Stimulated activated CD8-positive, alpha-beta memory T cell treated with anti-CD3 and anti-CD28 coated beads, Interleukin-4, amount 100 ng/mL, for 24 hours (primary cell): ENCODE measurements at regions not wholly inside any gene's neighbourhood (a gene's known extent, or its start where the extent isn't known, plus 50 kb on each side); places are given as distances from the start of the nearest gene placed in this dataset.

Experiments used
- DNase-seq: peaks from one replicate; pipeline ENCODE4 v3.0.0-alpha.2; 2020; ENCODE audit warnings: low read depth

DNA sequence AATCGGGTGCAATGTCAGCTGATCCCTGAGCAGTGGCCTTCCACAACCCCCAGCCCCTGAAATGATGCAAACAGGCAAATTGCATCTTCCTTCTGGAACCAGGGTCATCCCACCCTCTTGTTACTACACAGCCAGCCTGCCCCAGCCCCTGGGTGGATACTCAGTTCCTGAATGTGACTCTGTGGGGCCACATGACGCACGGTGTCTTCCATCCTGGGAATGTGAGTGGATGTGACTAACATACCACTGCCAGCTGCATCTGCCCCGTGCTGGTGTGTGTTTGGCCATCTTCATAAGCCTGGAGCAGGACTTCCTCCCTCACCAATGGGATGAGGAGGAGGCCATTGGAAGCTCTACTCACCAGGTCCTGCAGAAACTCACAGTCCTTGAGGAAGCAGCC lies 257.9 kb upstream of the ADAMTS16 start:
- DNase-seq, result no peak

DNA sequence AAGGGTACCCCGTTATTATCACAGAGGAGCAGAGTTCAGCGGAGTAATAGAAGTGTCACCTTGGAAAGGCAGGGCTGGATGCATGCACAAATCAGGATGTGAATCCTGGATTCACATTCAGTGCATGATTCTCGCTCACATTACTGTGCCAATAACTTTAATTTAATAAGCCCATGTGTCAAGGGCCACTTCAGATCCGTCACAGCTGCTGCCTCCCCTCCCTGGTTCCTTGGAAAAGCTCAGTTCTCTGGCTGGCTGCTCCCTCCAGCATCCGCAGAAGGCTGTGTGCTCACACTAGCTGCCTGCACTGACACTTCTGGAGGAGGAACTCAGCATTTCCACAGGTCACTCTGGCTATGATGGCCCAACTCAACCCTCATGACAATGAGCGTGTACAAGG lies 256.8 kb upstream of the ADAMTS16 start:
- DNase-seq, result no peak

DNA sequence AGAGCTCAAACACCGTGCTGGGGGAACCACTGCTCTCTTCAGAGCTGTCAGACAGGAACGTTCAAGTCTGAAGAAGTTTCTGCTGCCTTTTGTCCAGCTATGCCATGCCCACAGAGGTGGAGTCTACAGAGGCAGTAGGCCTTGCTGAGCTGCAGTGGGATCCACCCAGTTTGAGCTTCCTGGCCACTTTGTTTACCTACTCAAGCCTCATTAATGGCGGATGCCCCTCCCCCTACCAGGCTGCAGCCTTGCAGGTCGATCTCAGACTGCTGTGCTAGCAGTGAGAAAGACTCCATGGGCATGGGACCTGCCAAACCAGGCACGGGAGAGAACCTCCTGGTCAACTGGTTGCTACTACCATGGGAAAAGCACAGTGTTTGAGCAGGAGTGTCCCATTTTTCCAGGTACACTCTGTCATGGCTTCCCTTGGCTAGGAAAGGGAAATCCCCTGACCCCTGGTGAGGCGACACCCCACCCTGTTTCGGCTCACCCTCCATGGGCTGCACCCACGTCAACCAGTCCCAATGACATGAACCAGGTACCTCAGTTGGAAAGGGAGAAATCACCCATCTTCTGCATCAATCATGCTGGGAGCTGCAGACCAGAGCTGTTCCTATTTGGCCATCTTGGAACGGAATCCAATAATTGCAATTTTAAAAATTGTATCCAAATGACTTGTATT lies 246.9 kb upstream of the ADAMTS16 start:
- no peak for DNase-seq

DNA sequence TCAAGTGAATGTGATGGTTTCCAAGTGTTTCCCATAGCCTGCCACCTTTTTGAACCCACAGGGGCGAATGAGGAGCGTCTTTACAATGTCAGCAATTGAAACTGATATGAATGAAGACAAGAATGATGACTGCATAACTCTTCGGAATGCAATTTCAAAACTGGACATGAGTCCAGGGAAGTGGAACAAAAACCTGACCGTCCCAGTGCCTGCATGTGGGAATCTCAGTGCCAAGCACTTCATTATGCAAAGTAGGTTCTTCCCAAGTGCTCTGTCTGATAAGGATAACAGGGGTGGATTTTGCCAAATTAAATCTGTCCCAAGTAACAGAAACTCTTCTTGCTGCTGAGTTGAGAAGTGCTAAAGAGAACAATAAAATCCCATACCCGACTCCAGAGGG lies 243.8 kb upstream of the ADAMTS16 start:
- DNase-seq, result no peak

DNA sequence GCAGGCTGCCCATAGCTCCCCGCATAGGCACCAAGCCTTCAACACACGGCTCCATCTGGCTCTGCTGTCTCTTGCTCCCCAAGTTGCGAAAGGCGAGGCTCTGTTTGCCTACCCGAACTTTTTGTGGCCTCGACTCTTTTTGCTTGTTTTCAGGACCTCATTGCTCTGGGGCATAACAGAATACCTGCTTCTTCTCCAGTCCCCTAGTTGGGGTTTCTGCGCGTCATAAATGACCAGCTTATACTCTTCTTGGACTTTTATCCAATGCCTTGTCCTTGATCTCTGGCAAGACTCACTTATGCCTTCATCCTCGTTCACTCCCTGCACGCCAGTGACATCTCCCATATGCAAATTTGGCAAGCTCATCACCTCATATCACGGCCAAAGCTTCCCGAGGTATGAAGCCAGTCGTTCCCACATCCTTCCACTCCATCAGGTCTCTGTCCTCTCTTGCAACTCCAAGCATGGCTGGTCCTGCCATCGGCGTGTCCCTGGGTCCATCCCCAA lies 238.8 kb upstream of the ADAMTS16 start:
- no peak for DNase-seq

DNA sequence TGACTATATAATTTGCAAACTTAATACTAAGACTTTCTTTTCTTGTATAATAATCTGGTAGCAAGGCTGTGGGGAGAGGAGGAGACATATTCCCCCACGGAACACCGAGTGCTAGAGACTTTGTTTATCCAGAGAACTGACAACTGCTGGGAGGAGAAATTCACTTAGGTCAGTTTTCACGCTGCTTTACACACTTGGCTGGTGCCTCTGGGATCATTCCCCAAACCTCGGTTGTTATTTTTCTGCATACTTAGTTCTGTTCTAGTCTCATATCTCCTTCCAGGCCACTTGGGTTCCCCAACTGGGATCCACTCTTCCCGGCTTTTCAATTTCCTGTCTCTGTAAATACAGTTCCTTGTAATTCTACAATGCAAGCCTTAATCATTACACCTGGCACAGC lies 238.2 kb upstream of the ADAMTS16 start:
- DNase-seq, result no peak

DNA sequence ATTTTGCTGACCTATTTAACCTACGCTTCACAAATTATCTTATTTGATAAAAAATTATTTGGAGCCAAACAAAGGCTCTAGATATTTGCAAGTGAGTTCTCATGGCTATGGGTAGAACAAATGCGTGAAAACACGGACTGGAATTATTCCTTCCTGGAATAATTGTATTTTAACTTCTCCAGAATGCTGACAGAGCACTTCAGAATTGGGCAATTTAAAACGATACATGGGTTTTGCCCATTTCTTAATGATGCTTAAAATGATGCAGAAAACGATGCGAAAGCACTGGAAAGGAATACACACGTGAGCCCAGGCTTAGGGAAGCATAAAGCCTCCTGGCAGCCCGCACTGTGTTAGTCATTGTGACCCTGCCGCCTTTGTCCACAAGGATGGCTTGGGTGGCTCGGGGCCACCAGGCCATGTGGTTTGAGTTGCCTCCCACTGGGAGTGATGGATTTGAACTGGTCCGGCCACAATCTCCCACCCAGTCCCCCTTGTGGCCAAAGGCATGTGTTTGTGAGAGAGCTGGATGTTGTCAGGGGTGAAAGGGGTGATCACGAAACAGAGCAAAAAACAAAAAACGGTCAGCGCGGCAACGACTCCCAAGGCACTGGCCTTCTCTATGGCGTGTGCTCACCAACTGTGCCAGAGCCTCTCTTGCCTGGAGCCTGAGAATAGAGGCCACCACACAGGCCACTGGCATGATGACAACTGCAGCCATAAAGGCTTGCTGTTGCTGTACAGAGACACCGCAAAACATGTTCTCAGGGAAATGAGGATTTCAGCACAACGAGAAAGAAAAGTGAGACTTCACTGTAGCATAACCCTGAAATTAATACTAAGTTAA lies 234.2 kb upstream of the ADAMTS16 start:
- DNase-seq, result no peak

DNA sequence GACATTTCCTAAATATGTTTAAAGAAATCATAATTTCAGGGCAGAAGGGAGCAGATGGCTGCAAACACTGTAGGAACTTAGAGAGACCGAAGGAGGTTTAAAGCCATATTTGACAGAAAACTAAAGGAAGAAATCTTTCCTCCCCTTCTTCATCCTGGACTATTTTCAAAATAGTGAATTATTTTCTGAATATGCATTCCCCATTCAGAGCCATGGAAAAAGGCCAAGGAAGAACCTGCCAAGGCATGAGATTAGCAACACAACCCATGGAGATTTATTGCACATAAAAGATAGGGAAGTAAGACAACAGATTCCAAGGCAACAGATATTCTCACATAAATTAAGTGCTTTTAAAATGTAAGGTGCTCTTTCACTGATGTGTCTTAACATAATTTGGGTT lies 233.3 kb upstream of the ADAMTS16 start:
- no peak for DNase-seq

DNA sequence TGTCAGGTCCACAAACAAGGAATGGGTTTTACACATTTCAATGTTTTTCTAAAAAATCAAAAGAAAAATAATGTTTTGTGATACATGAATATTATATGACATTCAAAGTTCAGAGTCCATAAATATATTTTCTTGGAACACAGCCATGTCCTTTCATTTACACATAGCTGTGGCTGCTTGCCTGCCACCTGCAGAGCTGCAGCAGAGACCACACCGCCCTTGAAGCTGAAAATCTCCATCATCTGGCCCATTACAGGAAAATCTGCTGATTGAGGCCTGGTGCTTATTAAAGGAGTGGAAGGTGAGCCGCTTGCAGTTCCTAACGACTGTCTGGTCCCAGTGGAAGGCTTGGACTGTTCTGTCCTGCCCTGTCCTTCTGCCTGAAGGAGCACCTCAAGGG lies 232.6 kb upstream of the ADAMTS16 start:
- DNase-seq, result no peak

DNA sequence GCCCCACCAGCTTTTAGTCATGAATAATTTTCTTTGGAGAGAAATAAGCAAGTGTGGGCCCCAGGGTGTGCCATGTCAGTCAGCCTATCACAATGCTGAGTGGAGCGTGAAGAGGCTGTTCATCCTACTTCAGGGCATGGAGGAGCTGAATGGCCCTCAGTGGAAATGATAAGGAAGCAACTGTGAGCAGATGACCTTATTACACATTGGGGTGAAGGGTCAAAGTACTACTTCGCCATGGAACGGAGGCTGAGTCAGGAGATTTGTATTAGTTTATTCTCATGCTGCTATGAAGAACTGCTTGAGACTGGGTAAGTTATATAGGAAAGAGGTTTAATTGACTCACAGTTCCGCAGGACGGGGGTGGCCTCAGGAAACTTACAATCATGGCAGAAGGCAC lies 231.0 kb upstream of the ADAMTS16 start:
- no peak for DNase-seq

DNA sequence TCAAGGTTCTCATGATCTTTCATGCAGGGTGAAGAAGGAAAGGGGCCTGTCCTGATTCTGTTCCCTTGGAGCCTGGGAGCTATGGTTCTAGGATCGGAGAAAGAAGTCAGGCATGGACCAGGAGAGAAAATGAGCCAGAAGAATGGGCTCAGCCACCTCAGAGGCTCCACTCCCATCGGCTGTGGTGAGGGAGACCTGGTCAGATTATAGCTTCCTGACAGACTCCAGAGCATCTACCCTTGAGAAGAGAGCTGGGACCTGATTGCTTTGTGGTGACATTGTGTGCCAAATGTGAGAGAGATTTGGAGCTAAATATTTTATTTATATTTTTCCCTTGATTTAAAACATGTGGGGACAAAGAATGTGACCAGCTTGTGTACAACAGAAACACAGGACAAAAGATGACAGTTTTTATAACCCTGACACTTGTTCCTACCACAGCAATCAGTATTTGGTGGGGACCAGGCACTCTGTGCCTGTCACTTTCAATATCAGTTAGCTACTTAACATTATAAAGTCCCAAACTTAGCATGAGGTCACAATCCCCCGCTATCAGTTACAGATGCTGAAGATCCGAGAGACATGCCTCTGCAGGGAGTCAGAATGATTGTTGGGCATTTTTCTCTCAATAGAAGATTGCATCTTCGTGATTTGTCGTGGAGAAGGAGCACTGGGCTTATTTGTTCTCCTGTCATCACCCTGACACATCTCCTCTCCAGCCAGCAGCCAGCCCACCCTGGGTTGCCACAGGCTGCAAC lies 228.3 kb upstream of the ADAMTS16 start:
- DNase-seq, result no peak

DNA sequence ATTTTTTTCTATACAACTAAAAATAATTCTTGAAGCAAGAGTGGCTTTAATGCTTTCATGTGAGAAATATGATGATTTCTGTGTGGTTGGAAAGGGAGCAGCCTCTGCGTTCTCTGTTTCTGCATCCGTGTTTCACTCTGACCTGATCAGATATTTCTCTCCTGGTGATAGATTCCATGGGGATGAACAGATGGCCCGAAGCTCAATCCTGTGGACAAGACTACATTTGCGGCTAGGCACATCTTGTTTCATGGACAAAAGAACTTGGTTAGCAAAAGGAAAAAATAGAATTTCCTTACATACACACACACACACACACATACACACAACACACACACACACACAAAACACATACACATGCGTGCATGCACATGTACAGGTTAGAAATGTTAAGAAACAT lies 218.2 kb upstream of the ADAMTS16 start:
- DNase-seq, result no peak

DNA sequence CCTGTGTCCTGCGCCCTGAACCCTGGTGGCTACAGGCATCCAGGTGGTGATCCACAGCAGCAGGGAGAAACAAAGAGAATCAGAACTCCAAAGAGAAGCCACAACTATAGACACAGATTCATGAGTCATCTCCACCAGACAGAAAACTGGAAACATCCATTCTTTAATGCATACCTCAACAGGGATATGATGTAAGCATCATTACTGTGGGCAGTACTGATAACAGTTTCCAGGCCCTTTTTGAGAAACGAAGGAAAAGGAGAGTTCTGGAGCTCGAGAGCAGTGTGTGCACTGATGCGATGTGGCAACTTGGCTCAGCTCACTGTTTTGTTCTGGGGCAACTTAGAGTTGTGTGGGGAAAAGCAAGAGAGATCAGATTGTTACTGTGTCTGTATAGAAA lies 215.6 kb upstream of the ADAMTS16 start:
- no peak for DNase-seq

DNA sequence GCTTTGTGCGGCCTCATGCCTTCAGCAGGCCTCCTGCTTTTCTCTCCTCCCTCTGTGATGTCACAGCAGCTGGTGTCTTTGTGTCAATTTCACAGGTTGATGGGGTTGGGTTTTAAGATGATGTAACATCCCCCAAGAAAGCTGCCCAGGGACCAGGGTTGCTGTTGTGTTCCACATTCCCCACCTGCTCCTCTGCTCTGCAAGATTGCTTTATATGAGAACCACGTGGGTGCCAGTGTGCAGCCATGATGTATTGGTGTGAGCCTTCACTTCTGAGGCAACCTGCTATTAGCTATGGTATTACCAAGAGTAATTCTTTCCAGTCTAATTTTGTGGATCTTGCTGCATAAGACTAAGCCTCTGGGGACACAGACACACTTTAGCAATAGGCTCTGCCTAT lies 213.0 kb upstream of the ADAMTS16 start:
- DNase-seq, result no peak

DNA sequence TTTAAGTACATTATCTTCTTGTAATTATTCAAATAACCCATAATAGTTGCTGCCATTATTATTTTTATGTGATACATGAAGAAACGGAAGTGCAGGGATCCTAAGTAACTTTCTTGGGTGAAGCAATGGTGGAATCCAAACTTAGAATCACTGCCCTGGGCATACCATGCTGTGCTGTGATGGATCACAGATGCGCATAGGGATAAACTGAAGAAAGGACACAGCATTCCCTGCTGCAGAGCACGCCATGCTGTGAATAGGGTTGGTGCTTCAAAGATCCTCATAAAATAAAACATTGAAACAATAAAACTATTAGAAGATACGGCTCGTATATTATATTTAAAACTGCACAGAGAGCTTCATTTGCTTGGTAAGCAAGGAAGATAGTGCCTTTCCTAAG lies 211.7 kb upstream of the ADAMTS16 start:
- DNase-seq, result no peak

DNA sequence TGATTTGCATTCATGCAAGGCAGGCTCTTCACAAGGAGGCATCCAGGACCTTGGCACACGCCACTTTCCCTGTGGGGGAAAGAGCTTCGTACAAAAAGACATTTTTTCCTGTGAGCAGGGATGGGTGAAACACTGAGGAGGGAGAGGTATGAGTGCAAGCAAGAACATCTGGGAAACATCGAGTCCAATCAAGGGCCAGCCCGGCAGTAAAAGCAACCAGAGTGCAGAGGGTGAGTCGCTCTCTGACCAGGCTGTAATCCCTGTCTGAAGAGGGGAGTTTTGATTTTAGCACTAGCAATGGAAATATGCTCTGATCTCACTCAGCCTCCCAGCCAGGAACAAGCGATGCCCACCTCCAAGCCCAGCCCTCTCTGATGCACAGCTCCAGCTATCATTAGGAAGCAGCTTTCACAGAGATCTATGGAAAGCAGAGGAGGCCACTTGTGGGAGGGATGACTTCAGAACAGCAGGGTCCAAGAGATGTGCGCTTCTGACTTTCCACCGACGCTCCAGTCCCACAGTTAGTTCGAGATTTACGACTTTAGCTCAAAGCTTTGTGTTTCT lies 211.0 kb upstream of the ADAMTS16 start:
- DNase-seq, result no peak

DNA sequence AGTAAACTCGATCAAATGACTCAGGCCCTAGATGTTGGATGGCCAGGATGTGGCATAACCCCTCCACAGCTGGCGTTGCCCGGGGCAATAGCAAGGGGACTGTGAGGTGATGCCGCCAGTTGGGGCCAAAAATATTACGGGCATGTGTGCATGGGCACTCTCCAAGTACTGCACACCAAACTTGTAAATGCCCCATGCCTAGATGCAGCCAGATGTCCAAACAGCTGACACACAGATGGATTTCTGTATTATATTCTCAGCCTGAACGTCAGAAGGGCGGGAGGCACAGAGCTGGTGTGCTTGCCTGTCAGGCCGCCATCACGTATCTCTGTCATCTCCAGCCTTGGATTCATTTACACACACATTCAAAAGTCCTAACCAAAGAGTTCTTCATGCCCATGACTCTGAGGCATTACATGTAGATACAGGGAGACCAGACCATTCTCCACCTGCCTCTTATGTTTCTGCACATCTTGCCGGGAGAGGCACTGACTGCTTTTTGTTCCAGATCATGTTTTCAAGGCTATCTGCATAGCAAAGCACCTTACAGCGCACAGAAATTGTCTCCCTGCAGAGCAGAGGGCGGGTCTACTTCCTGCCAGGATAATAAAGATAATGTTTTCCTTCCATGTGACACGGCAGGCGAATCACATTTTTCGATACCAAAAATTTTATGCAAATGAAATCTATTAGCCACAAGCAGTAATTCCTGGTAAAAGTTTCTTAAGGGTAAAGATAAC lies 200.9 kb upstream of the ADAMTS16 start:
- no peak for DNase-seq

DNA sequence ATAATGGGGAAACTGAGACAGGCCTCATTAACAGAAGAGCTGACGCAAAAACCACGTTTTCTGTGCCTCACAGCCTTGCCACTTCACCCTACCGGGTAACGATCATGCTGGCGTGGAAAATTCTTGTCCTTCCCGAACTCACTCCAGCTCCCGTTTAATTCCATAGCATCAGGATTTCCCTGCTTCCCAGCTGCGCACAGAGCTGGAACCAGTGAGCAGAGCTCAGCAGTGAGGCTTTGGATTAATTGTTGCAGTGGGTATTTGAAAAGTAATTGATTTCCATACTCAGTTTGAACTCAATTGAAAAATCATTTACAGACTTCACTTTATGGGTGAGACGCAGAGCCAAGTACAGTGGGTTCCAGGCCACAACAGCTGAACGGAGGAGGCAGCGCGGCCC lies 199.0 kb upstream of the ADAMTS16 start:
- no peak for DNase-seq

DNA sequence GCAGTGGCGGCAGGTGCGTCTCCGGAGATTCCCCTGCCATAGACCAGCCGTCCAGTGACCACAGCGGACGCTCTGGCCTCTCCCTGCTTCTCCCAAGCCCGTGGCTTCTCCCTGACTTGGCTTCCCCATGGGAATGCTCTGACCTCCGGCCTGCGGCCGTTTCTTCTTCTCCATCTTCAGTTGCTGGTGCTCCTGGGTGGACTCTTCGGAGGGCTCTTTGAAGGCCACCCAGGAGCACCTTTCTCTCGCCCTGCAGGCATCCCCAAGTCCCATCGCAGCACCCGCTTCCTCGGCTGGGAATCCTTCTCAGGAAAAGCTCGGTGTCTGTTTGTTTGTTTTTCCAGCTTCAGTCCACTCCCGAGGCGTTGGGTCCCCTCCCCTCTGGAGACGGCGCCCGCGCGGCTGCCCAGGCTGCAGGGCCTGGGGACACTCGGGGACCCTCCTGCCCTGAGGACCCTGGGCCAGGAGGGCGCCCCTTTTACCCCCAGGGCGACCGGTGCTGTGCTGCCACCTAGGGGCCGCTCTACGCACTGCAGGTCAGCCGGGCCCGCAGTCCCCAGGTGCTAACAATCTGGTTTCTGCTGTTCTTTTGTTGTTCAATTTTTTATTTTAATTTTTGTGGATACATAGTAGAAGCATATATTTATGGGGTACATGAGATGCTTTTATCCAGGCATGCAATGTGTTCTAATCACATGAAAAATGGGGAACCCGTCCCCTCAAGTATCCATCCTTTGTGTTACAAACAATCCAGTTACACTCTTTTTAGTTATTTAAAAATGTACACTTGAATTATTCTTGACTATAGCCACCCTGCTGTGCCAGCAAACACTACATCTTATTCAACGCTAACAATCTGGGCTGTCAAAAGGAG lies 197.9 kb upstream of the ADAMTS16 start:
- DNase-seq, result no peak

DNA sequence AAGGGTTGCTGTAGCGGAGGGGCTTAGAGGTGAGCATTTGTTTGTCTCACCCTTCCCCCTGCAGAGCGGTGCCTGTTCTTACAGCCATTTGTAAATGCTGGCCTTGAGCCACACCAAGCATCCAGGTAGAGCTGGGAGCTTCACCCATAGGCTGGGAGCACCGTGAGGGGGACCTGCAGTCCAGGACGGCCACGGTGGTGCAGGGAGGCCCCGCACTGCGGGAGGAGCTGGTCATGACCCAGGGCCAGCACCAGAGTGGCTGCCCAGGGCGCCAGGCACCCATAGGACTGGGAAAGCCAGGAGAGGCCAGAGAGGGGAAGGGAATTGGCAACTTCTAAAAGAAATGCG lies 197.3 kb upstream of the ADAMTS16 start:
- no peak for DNase-seq

DNA sequence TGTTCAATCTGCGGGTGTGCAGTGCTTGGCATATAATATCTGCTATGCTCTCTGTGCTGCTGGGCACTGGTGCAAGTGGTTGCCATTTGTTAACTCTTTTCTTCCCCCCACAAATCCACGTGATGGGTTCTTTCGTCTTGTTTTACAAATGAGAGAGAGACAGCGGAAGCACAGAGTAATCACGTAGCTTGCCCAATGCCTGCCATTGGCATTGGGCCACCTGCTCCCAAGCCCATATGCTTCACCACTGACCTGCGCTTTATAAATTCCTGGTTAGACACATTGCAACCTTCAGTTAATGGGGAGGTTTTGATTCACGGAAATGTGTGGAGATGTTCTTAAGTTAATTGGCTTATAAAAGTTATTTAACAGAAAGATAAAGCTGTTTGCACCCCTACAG lies 194.8 kb upstream of the ADAMTS16 start:
- DNase-seq, result no peak
